ENCODE measurements at regions not wholly inside any gene's neighbourhood (a gene's known extent, or its start where the extent isn't known, plus 50 kb on each side); places are given as distances from the start of the nearest gene placed in this dataset.
"Not testable (repeated sequence)": the region's sequence is repeated elsewhere in the genome, so short reads cannot be mapped to it uniquely, and the experiment has no call there.

GRCh38 chr3:103269287-103269686 is 834.5 kb downstream of the ZPLD1 start:
- no peak for TF ChIP-seq CTCF (IDR thresholded peaks at IDR 0.05)
- H3K9me3 ChIP-seq: no peaks in the 10 kb centered on the region
- no peak for ATAC-seq (ENCODE audit: insufficient number of reproducible peaks, low FRiP score, low read depth)

GRCh38 chr3:103271575-103271974 is 836.8 kb downstream of the ZPLD1 start:
- no peaks in the 10 kb centered on the region for H3K4me1 ChIP-seq (ENCODE audit: control insufficient read depth in 1 of 2, low read depth in 2 of 2)
- no peak for ATAC-seq (ENCODE audit: insufficient number of reproducible peaks, low FRiP score, low read depth)
- H3K27ac ChIP-seq: no peak overlapping the region
- no peaks in the 10 kb centered on the region for H3K27me3 ChIP-seq (replicated peaks; ENCODE audit: insufficient read depth)
- TF ChIP-seq CTCF (IDR thresholded peaks at IDR 0.05): no peak
- H3K4me3 ChIP-seq: no peak overlapping the region
- H3K9me3 ChIP-seq: no peaks in the 10 kb centered on the region
- DNase-seq (ENCODE audit: low spot score): no peak
- no peaks in the 10 kb centered on the region for H3K36me3 ChIP-seq

More at GRCh38 chr3:103269287-103269686, 834.5 kb downstream of the ZPLD1 start:
- Histone ChIP-seq H3K4me1 (ENCODE audit: control insufficient read depth in 1 of 2, low read depth in 2 of 2) (no peaks in the 10 kb centered on the region), H3K27me3 (replicated peaks; ENCODE audit: insufficient read depth) (no peaks in the 10 kb centered on the region), H3K4me3 (no peak overlapping the region), H3K27ac (no peak overlapping the region), H3K36me3 (no peaks in the 10 kb centered on the region)
- no peak for DNase-seq (ENCODE audit: low spot score)

- ATAC-seq (ENCODE audit: insufficient number of reproducible peaks, low FRiP score, low read depth) (no peak), DNase-seq (ENCODE audit: low spot score) (no peak)
- Histone ChIP-seq H3K27ac (no peak overlapping the region), H3K4me1 (ENCODE audit: control insufficient read depth in 1 of 2, low read depth in 2 of 2) (no peaks in the 10 kb centered on the region), H3K36me3 (no peaks in the 10 kb centered on the region), H3K27me3 (replicated peaks; ENCODE audit: insufficient read depth) (no peaks in the 10 kb centered on the region), H3K4me3 (no peak overlapping the region), H3K9me3 (no peaks in the 10 kb centered on the region)
- no peak for TF ChIP-seq CTCF (IDR thresholded peaks at IDR 0.05)
Measured at GRCh38 chr3:103295974-103296570, 861.3 kb downstream of the ZPLD1 start.

- not testable (repeated sequence) for H3K27ac ChIP-seq; DNase-seq (ENCODE audit: low spot score); H3K36me3 ChIP-seq; H3K9me3 ChIP-seq; H3K4me1 ChIP-seq (ENCODE audit: control insufficient read depth in 1 of 2, low read depth in 2 of 2); H3K4me3 ChIP-seq; H3K27me3 ChIP-seq (replicated peaks; ENCODE audit: insufficient read depth); ATAC-seq (ENCODE audit: insufficient number of reproducible peaks, low FRiP score, low read depth)
Measured at GRCh38 chr3:103297502-103297901, 862.7 kb downstream of the ZPLD1 start.

GRCh38 chr3:103306104-103306503 is 871.3 kb downstream of the ZPLD1 start:
- Histone ChIP-seq H3K4me1 (ENCODE audit: control insufficient read depth in 1 of 2, low read depth in 2 of 2) (no peaks in the 10 kb centered on the region), H3K27me3 (replicated peaks; ENCODE audit: insufficient read depth) (no peaks in the 10 kb centered on the region), H3K36me3 (no peaks in the 10 kb centered on the region), H3K4me3 (no peak overlapping the region), H3K9me3 (no peaks in the 10 kb centered on the region), H3K27ac (no peak overlapping the region)
- TF ChIP-seq CTCF (IDR thresholded peaks at IDR 0.05): no peak
- no peak for DNase-seq (ENCODE audit: low spot score)
- no peak for ATAC-seq (ENCODE audit: insufficient number of reproducible peaks, low FRiP score, low read depth)

- Histone ChIP-seq H3K36me3 (no peaks in the 10 kb centered on the region), H3K4me3 (no peak overlapping the region), H3K9me3 (no peaks in the 10 kb centered on the region), H3K27ac (no peak overlapping the region), H3K4me1 (ENCODE audit: control insufficient read depth in 1 of 2, low read depth in 2 of 2) (no peaks in the 10 kb centered on the region), H3K27me3 (replicated peaks; ENCODE audit: insufficient read depth) (no peaks in the 10 kb centered on the region)
- TF ChIP-seq CTCF (IDR thresholded peaks at IDR 0.05): no peak
- no peak for DNase-seq (ENCODE audit: low spot score)
- ATAC-seq (ENCODE audit: insufficient number of reproducible peaks, low FRiP score, low read depth): no peak
Measured at GRCh38 chr3:103308921-103309320, 874.1 kb downstream of the ZPLD1 start.

Measured in thoracic aorta (tissue), 2 donors.